ENCODE measurements at regions not wholly inside any gene's neighbourhood (a gene's known extent, or its start where the extent isn't known, plus 50 kb on each side); places are given as distances from the start of the nearest gene placed in this dataset.

- TF ChIP-seq CTCF (conservative IDR thresholded peaks at IDR 0.05) (0 out of 2 replicates have a peak, but pooled peaks have one; percentile 18), EZH2 (IDR thresholded peaks at IDR 0.05; ENCODE audit: low read depth) (no peak)
These were observed 63.9 kb upstream of the NLGN4X start for GRCh38 chrX:6292599-6292998.
